Loucy (cell line): ENCODE measurements at regions not wholly inside any gene's neighbourhood (a gene's known extent, or its start where the extent isn't known, plus 50 kb on each side); places are given as distances from the start of the nearest gene placed in this dataset.

Experiments
- H2AFZ ChIP-seq: fragments of 200-600 bp; sonication (generic); 2 replicates; pipeline ENCODE4 v1.6.0; 2016; ENCODE audit warnings: antibody characterized with exemption, mild to moderate bottlenecking, low read length, moderate library complexity
- H3F3A ChIP-seq: fragments of 200-600 bp; 2 replicates; pipeline ENCODE4 v1.6.0; 2016; ENCODE audit warnings: antibody characterized with exemption, low read depth, mild to moderate bottlenecking
- H3K27me3 ChIP-seq: fragments of 200-600 bp; sonication (generic); 2 replicates; pipeline ENCODE4 v1.6.1; 2014; ENCODE audit warnings: low read length, mild to moderate bottlenecking; ENCODE audit not compliant: insufficient read depth, poor library complexity, severe bottlenecking
- H3K36me3 ChIP-seq: fragments of 200-600 bp; sonication (generic); 2 replicates; pipeline ENCODE4 v1.6.1; 2016; ENCODE audit warnings: low read length; ENCODE audit not compliant: insufficient read depth
- H3K4me1 ChIP-seq: fragments of 200-600 bp; sonication (generic); 2 replicates; pipeline ENCODE4 v1.5.1; 2014; ENCODE audit warnings: low read length, mild to moderate bottlenecking; ENCODE audit not compliant: insufficient read depth, poor library complexity, severe bottlenecking
- H3K4me2 ChIP-seq: fragments of 200-600 bp; sonication (generic); 2 replicates; pipeline ENCODE4 v1.6.0; 2014; ENCODE audit warnings: antibody characterized with exemption, low read length, low read depth, mild to moderate bottlenecking; ENCODE audit not compliant: poor library complexity, severe bottlenecking
- H3K4me3 ChIP-seq: fragments of 200-600 bp; sonication (generic); 2 replicates; pipeline ENCODE4 v1.5.1; 2014; ENCODE audit warnings: low read length, mild to moderate bottlenecking, mixed read lengths; ENCODE audit not compliant: poor library complexity, severe bottlenecking
- H3K79me2 ChIP-seq: fragments of 200-600 bp; sonication (generic); 2 replicates; pipeline ENCODE4 v1.6.1; 2014; ENCODE audit warnings: low read length; ENCODE audit not compliant: insufficient read depth
- H3K9ac ChIP-seq: fragments of 200-600 bp; sonication (generic); 2 replicates; pipeline ENCODE4 v1.6.0; 2014; ENCODE audit warnings: mild to moderate bottlenecking, low read depth, low read length, moderate library complexity; ENCODE audit not compliant: poor library complexity, severe bottlenecking
- H3K9me2 ChIP-seq: fragments of 200-600 bp; sonication (generic); replicated peaks from 2 replicates; pipeline ENCODE4 v1.6.1; 2016; ENCODE audit warnings: low read depth, low read length, mixed read lengths
- H3K9me3 ChIP-seq: fragments of 200-600 bp; sonication (generic); 2 replicates; pipeline ENCODE4 v1.6.1; 2014; ENCODE audit warnings: mild to moderate bottlenecking, antibody characterized with exemption, low read length, low read depth; ENCODE audit not compliant: insufficient read depth
- H4K20me1 ChIP-seq: fragments of 200-600 bp; sonication (generic); 2 replicates; pipeline ENCODE4 v1.6.0; 2014; ENCODE audit warnings: antibody characterized with exemption, low read length, mild to moderate bottlenecking; ENCODE audit not compliant: insufficient read depth, poor library complexity, severe bottlenecking
- EZH2phosphoT487 ChIP-seq: fragments of 200-600 bp; IDR thresholded peaks from 2 replicates; pipeline ENCODE4 v1.6.1; 2018; ENCODE audit warnings: antibody characterized with exemption, mild to moderate bottlenecking, moderate library complexity, borderline replicate concordance
- TF ChIP-seq, protein P1 (sequence below): fragments of 200-600 bp; sonication (generic); conservative IDR thresholded peaks from 2 replicates; pipeline ENCODE4 v1.5.1; 2014; ENCODE audit warnings: mild to moderate bottlenecking, antibody characterized with exemption, low read length

DNA sequence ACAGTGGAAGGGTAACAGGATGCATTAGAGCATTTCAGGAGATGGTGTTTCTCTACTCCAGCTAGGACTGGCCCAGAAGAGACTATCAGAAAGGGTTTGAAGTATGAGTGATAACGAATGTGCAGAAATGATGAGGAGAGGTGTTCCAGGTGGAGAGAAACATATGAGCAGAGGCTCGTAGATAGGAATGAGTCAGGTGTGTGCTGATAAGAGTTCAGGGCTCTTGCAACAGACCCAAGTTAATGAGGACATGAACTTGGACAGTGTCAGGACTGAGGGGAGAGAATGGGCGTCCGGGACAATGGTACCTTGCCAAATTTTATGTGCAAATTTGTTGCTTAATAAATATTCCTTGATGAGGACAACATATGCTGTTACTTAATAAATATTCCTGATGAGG, 183.9 kb upstream of the NFIA start:
- TF ChIP-seq, protein P1, sequence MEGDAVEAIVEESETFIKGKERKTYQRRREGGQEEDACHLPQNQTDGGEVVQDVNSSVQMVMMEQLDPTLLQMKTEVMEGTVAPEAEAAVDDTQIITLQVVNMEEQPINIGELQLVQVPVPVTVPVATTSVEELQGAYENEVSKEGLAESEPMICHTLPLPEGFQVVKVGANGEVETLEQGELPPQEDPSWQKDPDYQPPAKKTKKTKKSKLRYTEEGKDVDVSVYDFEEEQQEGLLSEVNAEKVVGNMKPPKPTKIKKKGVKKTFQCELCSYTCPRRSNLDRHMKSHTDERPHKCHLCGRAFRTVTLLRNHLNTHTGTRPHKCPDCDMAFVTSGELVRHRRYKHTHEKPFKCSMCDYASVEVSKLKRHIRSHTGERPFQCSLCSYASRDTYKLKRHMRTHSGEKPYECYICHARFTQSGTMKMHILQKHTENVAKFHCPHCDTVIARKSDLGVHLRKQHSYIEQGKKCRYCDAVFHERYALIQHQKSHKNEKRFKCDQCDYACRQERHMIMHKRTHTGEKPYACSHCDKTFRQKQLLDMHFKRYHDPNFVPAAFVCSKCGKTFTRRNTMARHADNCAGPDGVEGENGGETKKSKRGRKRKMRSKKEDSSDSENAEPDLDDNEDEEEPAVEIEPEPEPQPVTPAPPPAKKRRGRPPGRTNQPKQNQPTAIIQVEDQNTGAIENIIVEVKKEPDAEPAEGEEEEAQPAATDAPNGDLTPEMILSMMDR = no peak
- TF ChIP-seq EZH2phosphoT487 = no peak
- no peaks in the 10 kb centered on the region for H3K79me2 ChIP-seq
- no peaks in the 10 kb centered on the region for H4K20me1 ChIP-seq
- no peak overlapping the region for H3K9ac ChIP-seq
- no peaks in the 10 kb centered on the region for H3K9me2 ChIP-seq
- H2AFZ ChIP-seq = no peak overlapping the region
- no peaks in the 10 kb centered on the region for H3K27me3 ChIP-seq
- H3K4me1 ChIP-seq = no peaks in the 10 kb centered on the region
- no peaks in the 10 kb centered on the region for H3K9me3 ChIP-seq
- no peaks in the 10 kb centered on the region for H3K36me3 ChIP-seq
- no peak overlapping the region for H3K4me2 ChIP-seq
- no peaks in the 10 kb centered on the region for H3F3A ChIP-seq
- H3K4me3 ChIP-seq = no peak overlapping the region

DNA sequence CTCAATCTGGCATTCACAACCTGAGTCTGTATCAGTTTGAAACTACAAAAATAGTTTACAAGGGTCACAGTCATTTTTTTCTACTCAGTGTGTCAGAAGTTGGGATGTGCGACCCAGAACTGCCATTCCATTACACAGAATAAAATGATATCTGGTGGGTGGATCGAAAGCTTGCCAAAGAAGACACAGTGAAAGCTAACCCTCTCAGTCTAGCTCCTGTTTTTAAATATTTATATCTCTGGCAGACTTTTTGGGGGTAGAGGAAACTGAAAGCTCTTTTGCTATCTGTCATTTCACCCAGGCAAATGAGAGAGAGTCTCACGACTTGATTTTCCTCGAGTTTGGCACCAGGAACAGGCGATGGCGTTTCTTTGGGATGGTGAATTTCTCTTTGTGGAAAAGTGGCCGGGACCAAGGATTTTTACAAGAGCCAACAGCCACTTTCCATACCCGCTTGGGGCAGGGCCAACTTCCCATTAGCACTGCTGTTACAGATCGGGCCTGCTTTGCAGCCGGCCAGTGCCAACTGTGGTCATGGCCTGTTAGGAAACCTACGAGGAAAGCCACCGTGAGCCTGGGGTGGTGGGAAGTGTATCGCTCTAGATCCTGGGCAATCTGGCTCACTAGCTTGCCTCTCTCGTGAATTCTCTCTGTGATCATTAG, 185.5 kb upstream of the NFIA start:
- H2AFZ ChIP-seq = no peak overlapping the region
- H3K4me3 ChIP-seq = no peak overlapping the region
- H3K4me1 ChIP-seq = no peaks in the 10 kb centered on the region

DNA sequence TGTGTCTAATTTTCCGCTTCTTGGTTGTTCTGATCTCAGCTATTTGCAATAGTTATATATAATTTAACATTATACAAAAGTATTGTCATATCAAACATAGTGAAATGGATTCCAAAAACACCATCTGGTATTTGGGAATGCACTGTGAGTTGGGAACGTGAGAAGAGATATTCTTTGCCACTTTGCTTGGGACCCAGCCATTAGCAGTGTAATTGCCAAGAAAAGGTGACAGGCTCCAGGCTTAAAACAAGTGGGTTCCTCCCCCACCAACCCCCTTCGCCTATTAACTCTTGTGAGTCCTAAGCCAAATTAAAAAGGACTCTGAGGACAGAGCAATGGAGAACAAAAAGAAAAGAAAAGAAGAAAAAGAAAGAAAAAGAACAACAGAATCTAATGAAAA, 186.7 kb upstream of the NFIA start:
- Histone ChIP-seq H3K4me2 (no peak overlapping the region), H2AFZ (0 out of 2 replicates have a peak overlapping the region, but pooled peaks have one; percentile 18), H3K27me3 (no peaks in the 10 kb centered on the region), H3K4me3 (no peak overlapping the region), H4K20me1 (no peaks in the 10 kb centered on the region), H3F3A (no peaks in the 10 kb centered on the region), H3K9ac (no peak overlapping the region), H3K79me2 (no peaks in the 10 kb centered on the region), H3K4me1 (peaks cover under 1% of the 10 kb centered on the region), H3K9me3 (no peaks in the 10 kb centered on the region), H3K9me2 (no peaks in the 10 kb centered on the region), H3K36me3 (no peaks in the 10 kb centered on the region)
- TF ChIP-seq, protein P1 = no peak
- TF ChIP-seq EZH2phosphoT487 = no peak

More for the DNA sequence above, 185.5 kb upstream of the NFIA start:
- H3K27me3 ChIP-seq = no peaks in the 10 kb centered on the region
- H4K20me1 ChIP-seq = no peaks in the 10 kb centered on the region
- no peaks in the 10 kb centered on the region for H3K9me3 ChIP-seq
- H3F3A ChIP-seq = no peaks in the 10 kb centered on the region
- H3K9ac ChIP-seq = no peak overlapping the region
- no peak overlapping the region for H3K4me2 ChIP-seq
- no peak for TF ChIP-seq EZH2phosphoT487
- TF ChIP-seq, protein P1 = no peak
- H3K36me3 ChIP-seq = no peaks in the 10 kb centered on the region
- no peaks in the 10 kb centered on the region for H3K9me2 ChIP-seq
- H3K79me2 ChIP-seq = no peaks in the 10 kb centered on the region
